Liver (tissue), 8 donors: ENCODE measurements at regions not wholly inside any gene's neighbourhood (a gene's known extent, or its start where the extent isn't known, plus 50 kb on each side); places are given as distances from the start of the nearest gene placed in this dataset.

ENCODE experiments used
- DNase-seq: peaks from one replicate; pipeline ENCODE4 v3.0.0-alpha.2; 2017; ENCODE audit warnings: low spot score
- H3K27ac ChIP-seq, 2 donors: one replicate each; pipeline ENCODE4 v1.7.0; 2013; ENCODE audit warnings: inconsistent platforms in 2 of 2, low read length in 2 of 2, control low read depth in 1 of 2, low read depth in 1 of 2, mild to moderate bottlenecking in 1 of 2
- H3K27me3 ChIP-seq, 4 donors: one replicate each; pipeline versions ENCODE4 v1.6.1 to v1.7.0; 2013; ENCODE audit warnings: low read length in 3 of 4, inconsistent platforms in 1 of 4, mild to moderate bottlenecking in 1 of 4, moderate library complexity in 1 of 4; ENCODE audit not compliant: control insufficient read depth in 4 of 4, insufficient read depth in 4 of 4
- H3K36me3 ChIP-seq, 4 donors: one replicate each; pipeline versions ENCODE4 v1.6.1 to v1.7.0; 2013; ENCODE audit warnings: low read length in 3 of 4, mild to moderate bottlenecking in 3 of 4, low read depth in 1 of 4, moderate library complexity in 1 of 4; ENCODE audit not compliant: control insufficient read depth in 4 of 4, insufficient read depth in 3 of 4
- H3K4me1 ChIP-seq, 4 donors: one replicate each; pipeline versions ENCODE4 v1.6.1 to v1.7.0; 2013; ENCODE audit warnings: low read length in 3 of 4, mild to moderate bottlenecking in 3 of 4, moderate library complexity in 1 of 4; ENCODE audit not compliant: control insufficient read depth in 4 of 4, insufficient read depth in 4 of 4
- H3K4me3 ChIP-seq, 3 donors: one replicate each; pipeline versions ENCODE4 v1.6.1 to v1.7.0; 2013; ENCODE audit warnings: low read length in 3 of 3, control low read depth in 1 of 3, low read depth in 1 of 3, mild to moderate bottlenecking in 1 of 3
- H3K9ac ChIP-seq, 2 donors: one replicate each; pipeline ENCODE4 v1.7.0; 2013; ENCODE audit warnings: low read length in 2 of 2, mild to moderate bottlenecking in 2 of 2, moderate library complexity in 2 of 2, control low read depth in 1 of 2, low read depth in 1 of 2
- H3K9me3 ChIP-seq, 4 donors: one replicate each; pipeline versions ENCODE4 v1.6.1 to v1.7.0; 2013; ENCODE audit warnings: low read length in 3 of 4; ENCODE audit not compliant: control insufficient read depth in 4 of 4
- EGR1 ChIP-seq, 2 donors: IDR thresholded peaks; 2 replicates each; pipeline ENCODE4 v1.6.1; 2016 to 2018; ENCODE audit warnings: antibody characterized with exemption in 2 of 2, low read depth in 2 of 2
- FOXA1 ChIP-seq: IDR thresholded peaks from 2 replicates; pipeline ENCODE4 v1.6.1; 2016; ENCODE audit warnings: antibody characterized with exemption
- FOXA2 ChIP-seq: IDR thresholded peaks from 2 replicates; pipeline ENCODE4 v1.6.1; 2016; ENCODE audit warnings: antibody characterized with exemption
- GABPA ChIP-seq, 2 donors: IDR thresholded peaks in 1 of 2; conservative IDR thresholded peaks in 1 of 2; 2 replicates each; pipeline ENCODE4 v1.6.1; 2016; ENCODE audit warnings: antibody characterized with exemption in 2 of 2, mild to moderate bottlenecking in 1 of 2, moderate library complexity in 1 of 2
- HNF4A ChIP-seq, 2 donors: conservative IDR thresholded peaks; 2 replicates each; pipeline ENCODE4 v1.6.1; 2016; ENCODE audit warnings: antibody characterized with exemption in 2 of 2, mild to moderate bottlenecking in 2 of 2
- HNF4G ChIP-seq: IDR thresholded peaks from 2 replicates; pipeline ENCODE4 v1.6.1; 2016; ENCODE audit warnings: antibody characterized with exemption
- JUND ChIP-seq, 2 donors: IDR thresholded peaks; 2 replicates each; pipeline ENCODE4 v1.6.1; 2016; ENCODE audit warnings: antibody characterized with exemption in 2 of 2
- NR2F2 ChIP-seq: IDR thresholded peaks from 2 replicates; pipeline ENCODE4 v1.6.1; 2016; ENCODE audit warnings: antibody characterized with exemption
- RAD21 ChIP-seq, 2 donors: IDR thresholded peaks; 2 replicates each; pipeline ENCODE4 v1.6.1; 2016; ENCODE audit warnings: antibody characterized with exemption in 2 of 2, mild to moderate bottlenecking in 2 of 2
- RXRA ChIP-seq, 2 donors: IDR thresholded peaks; 2 replicates each; pipeline ENCODE4 v1.6.1; 2017 to 2018; ENCODE audit warnings: antibody characterized with exemption in 2 of 2, mild to moderate bottlenecking in 1 of 2
- TAF1 ChIP-seq: conservative IDR thresholded peaks from 2 replicates; pipeline ENCODE4 v1.6.1; 2016; ENCODE audit warnings: antibody characterized with exemption, mild to moderate bottlenecking
- YY1 ChIP-seq: IDR thresholded peaks from 2 replicates; pipeline ENCODE4 v1.6.1; 2016; ENCODE audit warnings: antibody characterized with exemption, mild to moderate bottlenecking
- WGBS: extraction: QIAGEN DNeasy Blood & Tissue Kit; methylation state at CpG from one replicate; pipeline ENCODE4 v1.1.7; 2013; 5-methylcytosine and 5-hydroxymethylcytosine counted together
- TF ChIP-seq, protein P1 (sequence below): IDR thresholded peaks from 2 replicates; pipeline ENCODE4 v1.6.1; 2016; ENCODE audit warnings: antibody characterized with exemption
- TF ChIP-seq, protein P2 (sequence below): fragments of 150-350 bp; IDR thresholded peaks from 2 replicates; pipeline ENCODE4 v1.5.1; 2017; ENCODE audit warnings: improper control_type of control experiment, low read depth, low read length; ENCODE audit not compliant: missing input control
- TF ChIP-seq, protein P3 (sequence below): IDR thresholded peaks from 2 replicates; pipeline ENCODE4 v1.6.1; 2016; ENCODE audit warnings: antibody characterized with exemption, mild to moderate bottlenecking
- TF ChIP-seq, protein P4 (sequence below): IDR thresholded peaks from 2 replicates; pipeline ENCODE4 v1.6.1; 2016; ENCODE audit warnings: antibody characterized with exemption
- TF ChIP-seq, protein P5 (sequence below): IDR thresholded peaks from 2 replicates; pipeline ENCODE4 v1.6.1; 2016; ENCODE audit warnings: antibody characterized with exemption
- donor health status: healthy.
- donor health status: healthy.
- donor health status: healthy.
- donor health status: healthy.
- donor health status: healthy.

DNA sequence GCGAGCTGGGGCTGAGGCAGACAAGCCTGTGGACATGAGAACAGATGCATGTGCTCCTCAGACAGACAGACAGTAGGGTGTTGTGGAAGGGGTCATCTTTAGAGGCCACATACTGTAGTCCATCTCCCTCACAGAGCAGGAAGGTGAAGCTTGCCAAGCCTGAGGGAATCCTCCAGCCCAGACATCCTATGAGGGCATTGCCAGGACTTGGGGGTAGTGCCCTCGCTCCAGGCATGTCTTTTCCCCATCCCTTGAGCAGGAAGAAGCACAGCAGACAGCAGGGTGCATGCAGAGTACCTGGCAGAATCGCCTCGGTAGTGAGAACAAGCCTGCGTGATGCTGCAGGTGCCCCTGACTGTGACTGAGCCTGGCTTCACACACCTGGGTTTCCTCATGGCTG, 66.5 kb upstream of the CLDN5 start:
- DNase-seq: no peak
- 92% methylated on average over 5 of the region's 5 CpGs for WGBS

DNA sequence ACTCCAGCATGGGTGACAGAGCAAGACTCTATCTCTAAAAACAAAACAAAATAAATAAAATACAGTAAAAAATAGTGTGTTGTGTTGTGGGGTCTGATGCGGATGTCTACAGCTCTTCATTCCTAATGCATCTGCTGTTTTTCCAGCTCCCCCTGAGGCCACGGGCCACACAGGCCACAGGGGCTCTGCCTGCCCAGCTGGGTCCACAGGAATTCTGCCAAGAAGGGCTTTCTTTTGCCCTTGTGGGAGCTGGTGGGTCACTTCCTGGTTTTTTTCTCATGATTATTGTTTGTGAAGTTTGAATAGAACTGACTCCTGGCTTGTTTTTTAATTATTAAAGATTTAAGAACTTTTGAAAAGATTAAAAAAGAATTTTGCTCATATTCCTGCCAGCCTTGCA, 67.4 kb upstream of the CLDN5 start:
- no peaks in the 10 kb centered on the region for H3K9me3 ChIP-seq
- TF ChIP-seq, protein P1, sequence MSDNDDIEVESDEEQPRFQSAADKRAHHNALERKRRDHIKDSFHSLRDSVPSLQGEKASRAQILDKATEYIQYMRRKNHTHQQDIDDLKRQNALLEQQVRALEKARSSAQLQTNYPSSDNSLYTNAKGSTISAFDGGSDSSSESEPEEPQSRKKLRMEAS: no peak
- TF ChIP-seq RAD21 (IDR thresholded peaks at IDR 0.05) (no peak), JUND (IDR thresholded peaks at IDR 0.05) (no peak), TAF1 (no peak), EGR1 (IDR thresholded peaks at IDR 0.05; ENCODE audit: low read depth in 2 of 2) (no peak), FOXA2 (no peak), FOXA1 (no peak), NR2F2 (no peak), HNF4G (no peak), YY1 (no peak), RXRA (IDR thresholded peaks at IDR 0.05) (no peak)
- TF ChIP-seq, protein P2, sequence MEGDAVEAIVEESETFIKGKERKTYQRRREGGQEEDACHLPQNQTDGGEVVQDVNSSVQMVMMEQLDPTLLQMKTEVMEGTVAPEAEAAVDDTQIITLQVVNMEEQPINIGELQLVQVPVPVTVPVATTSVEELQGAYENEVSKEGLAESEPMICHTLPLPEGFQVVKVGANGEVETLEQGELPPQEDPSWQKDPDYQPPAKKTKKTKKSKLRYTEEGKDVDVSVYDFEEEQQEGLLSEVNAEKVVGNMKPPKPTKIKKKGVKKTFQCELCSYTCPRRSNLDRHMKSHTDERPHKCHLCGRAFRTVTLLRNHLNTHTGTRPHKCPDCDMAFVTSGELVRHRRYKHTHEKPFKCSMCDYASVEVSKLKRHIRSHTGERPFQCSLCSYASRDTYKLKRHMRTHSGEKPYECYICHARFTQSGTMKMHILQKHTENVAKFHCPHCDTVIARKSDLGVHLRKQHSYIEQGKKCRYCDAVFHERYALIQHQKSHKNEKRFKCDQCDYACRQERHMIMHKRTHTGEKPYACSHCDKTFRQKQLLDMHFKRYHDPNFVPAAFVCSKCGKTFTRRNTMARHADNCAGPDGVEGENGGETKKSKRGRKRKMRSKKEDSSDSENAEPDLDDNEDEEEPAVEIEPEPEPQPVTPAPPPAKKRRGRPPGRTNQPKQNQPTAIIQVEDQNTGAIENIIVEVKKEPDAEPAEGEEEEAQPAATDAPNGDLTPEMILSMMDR: no peak
- TF ChIP-seq, protein P3, sequence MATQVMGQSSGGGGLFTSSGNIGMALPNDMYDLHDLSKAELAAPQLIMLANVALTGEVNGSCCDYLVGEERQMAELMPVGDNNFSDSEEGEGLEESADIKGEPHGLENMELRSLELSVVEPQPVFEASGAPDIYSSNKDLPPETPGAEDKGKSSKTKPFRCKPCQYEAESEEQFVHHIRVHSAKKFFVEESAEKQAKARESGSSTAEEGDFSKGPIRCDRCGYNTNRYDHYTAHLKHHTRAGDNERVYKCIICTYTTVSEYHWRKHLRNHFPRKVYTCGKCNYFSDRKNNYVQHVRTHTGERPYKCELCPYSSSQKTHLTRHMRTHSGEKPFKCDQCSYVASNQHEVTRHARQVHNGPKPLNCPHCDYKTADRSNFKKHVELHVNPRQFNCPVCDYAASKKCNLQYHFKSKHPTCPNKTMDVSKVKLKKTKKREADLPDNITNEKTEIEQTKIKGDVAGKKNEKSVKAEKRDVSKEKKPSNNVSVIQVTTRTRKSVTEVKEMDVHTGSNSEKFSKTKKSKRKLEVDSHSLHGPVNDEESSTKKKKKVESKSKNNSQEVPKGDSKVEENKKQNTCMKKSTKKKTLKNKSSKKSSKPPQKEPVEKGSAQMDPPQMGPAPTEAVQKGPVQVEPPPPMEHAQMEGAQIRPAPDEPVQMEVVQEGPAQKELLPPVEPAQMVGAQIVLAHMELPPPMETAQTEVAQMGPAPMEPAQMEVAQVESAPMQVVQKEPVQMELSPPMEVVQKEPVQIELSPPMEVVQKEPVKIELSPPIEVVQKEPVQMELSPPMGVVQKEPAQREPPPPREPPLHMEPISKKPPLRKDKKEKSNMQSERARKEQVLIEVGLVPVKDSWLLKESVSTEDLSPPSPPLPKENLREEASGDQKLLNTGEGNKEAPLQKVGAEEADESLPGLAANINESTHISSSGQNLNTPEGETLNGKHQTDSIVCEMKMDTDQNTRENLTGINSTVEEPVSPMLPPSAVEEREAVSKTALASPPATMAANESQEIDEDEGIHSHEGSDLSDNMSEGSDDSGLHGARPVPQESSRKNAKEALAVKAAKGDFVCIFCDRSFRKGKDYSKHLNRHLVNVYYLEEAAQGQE: no peak
- TF ChIP-seq, protein P4, sequence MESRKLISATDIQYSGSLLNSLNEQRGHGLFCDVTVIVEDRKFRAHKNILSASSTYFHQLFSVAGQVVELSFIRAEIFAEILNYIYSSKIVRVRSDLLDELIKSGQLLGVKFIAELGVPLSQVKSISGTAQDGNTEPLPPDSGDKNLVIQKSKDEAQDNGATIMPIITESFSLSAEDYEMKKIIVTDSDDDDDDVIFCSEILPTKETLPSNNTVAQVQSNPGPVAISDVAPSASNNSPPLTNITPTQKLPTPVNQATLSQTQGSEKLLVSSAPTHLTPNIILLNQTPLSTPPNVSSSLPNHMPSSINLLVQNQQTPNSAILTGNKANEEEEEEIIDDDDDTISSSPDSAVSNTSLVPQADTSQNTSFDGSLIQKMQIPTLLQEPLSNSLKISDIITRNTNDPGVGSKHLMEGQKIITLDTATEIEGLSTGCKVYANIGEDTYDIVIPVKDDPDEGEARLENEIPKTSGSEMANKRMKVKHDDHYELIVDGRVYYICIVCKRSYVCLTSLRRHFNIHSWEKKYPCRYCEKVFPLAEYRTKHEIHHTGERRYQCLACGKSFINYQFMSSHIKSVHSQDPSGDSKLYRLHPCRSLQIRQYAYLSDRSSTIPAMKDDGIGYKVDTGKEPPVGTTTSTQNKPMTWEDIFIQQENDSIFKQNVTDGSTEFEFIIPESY: no peak
- 87% methylated on average over 2 of the region's 2 CpGs for WGBS
- H3K36me3 ChIP-seq: no peaks in the 10 kb centered on the region
- no peak overlapping the region for H3K9ac ChIP-seq
- no peaks in the 10 kb centered on the region for H3K27me3 ChIP-seq
- H3K27ac ChIP-seq: no peak overlapping the region
- no peak overlapping the region for H3K4me3 ChIP-seq
- H3K4me1 ChIP-seq: peaks cover 1 to 5% (median 3%) of the 10 kb centered on the region in 4 donors
- no peak for DNase-seq

More for the DNA sequence above, 66.5 kb upstream of the CLDN5 start:
- peaks cover 1 to 5% (median 3%) of the 10 kb centered on the region in 4 donors for H3K4me1 ChIP-seq
- no peak overlapping the region for H3K27ac ChIP-seq
- H3K9me3 ChIP-seq: no peaks in the 10 kb centered on the region
- no peaks in the 10 kb centered on the region for H3K36me3 ChIP-seq
- H3K27me3 ChIP-seq: no peaks in the 10 kb centered on the region
- H3K4me3 ChIP-seq: no peak overlapping the region
- no peak overlapping the region for H3K9ac ChIP-seq
- TF ChIP-seq GABPA (IDR thresholded peaks at IDR 0.05 in 1 of 2, conservative IDR thresholded peaks at IDR 0.05 in 1 of 2) (no peak), EGR1 (IDR thresholded peaks at IDR 0.05; ENCODE audit: low read depth in 2 of 2) (no peak), FOXA2 (no peak), TAF1 (no peak), FOXA1 (no peak), JUND (IDR thresholded peaks at IDR 0.05) (no peak), RAD21 (IDR thresholded peaks at IDR 0.05) (no peak), HNF4A (conservative IDR thresholded peaks at IDR 0.05) (no peak)
- TF ChIP-seq, protein P4: no peak
- TF ChIP-seq, protein P2: no peak
- TF ChIP-seq, protein P5, sequence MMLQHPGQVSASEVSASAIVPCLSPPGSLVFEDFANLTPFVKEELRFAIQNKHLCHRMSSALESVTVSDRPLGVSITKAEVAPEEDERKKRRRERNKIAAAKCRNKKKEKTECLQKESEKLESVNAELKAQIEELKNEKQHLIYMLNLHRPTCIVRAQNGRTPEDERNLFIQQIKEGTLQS: no peak
- TF ChIP-seq, protein P1: no peak
